HEK293T (cell line): ENCODE measurements at regions not wholly inside any gene's neighbourhood (a gene's known extent, or its start where the extent isn't known, plus 50 kb on each side); places are given as distances from the start of the nearest gene placed in this dataset.

Experiments
- ELF4 ChIP-seq: fragments of 450-650 bp; IDR thresholded peaks from 2 replicates; pipeline ENCODE4 v1.6.1; 2017; ENCODE audit warnings: antibody characterized with exemption
- FOXA1 ChIP-seq: fragments of 450-650 bp; IDR thresholded peaks from 2 replicates; pipeline ENCODE4 v1.6.1; 2016; ENCODE audit warnings: mild to moderate bottlenecking
- FOXK2 ChIP-seq: fragments of 450-650 bp; IDR thresholded peaks from 2 replicates; pipeline ENCODE4 v1.6.1; 2016; ENCODE audit warnings: mild to moderate bottlenecking
- FOXM1 ChIP-seq: fragments of 450-650 bp; IDR thresholded peaks from 2 replicates; pipeline ENCODE4 v1.6.1; 2017; ENCODE audit warnings: mild to moderate bottlenecking, borderline replicate concordance
- HDGF ChIP-seq: fragments of 450-650 bp; IDR thresholded peaks from 2 replicates; pipeline ENCODE4 v1.6.1; 2017; ENCODE audit warnings: antibody characterized with exemption, borderline replicate concordance
- ZNF384 ChIP-seq: fragments of 450-650 bp; IDR thresholded peaks from 2 replicates; pipeline ENCODE4 v1.6.1; 2016

GRCh38 chr13:59229401-59229800 lies 934.3 kb downstream of the DIAPH3 start:
- TF ChIP-seq HDGF (no peak), FOXK2 (no peak), ZNF384 (no peak), FOXM1 (no peak), FOXA1 (no peak), ELF4 (no peak)
